Smooth muscle cell (in vitro differentiated cells): ENCODE measurements at regions not wholly inside any gene's neighbourhood (a gene's known extent, or its start where the extent isn't known, plus 50 kb on each side); places are given as distances from the start of the nearest gene placed in this dataset.

Experiments used
- DNase-seq: peaks from one replicate; lab custom pipeline; 2025; ENCODE audit not compliant: unreplicated experiment; lab: John Stamatoyannopoulos, UW
- H2AFZ ChIP-seq: fragments of 200-600 bp; sonication (generic); 2 replicates; pipeline ENCODE4 v1.6.0; 2016; ENCODE audit warnings: antibody characterized with exemption, low read depth, mild to moderate bottlenecking
- H3F3A ChIP-seq: fragments of 200-600 bp; sonication (generic); 2 replicates; pipeline ENCODE4 v1.6.0; 2017; ENCODE audit warnings: antibody characterized with exemption, low read depth
- H3K27ac ChIP-seq: fragments of 200-600 bp; sonication (generic); 2 replicates; pipeline ENCODE4 v1.5.1; 2016; ENCODE audit warnings: low read depth, mild to moderate bottlenecking
- H3K27me3 ChIP-seq: fragments of 200-600 bp; sonication (generic); 2 replicates; pipeline ENCODE4 v1.6.1; 2016; ENCODE audit warnings: low read depth, mild to moderate bottlenecking
- H3K36me3 ChIP-seq: fragments of 200-600 bp; sonication (generic); 2 replicates; pipeline ENCODE4 v1.5.1; 2016; ENCODE audit warnings: low read depth
- H3K4me1 ChIP-seq: fragments of 200-600 bp; sonication (generic); 2 replicates; pipeline ENCODE4 v1.5.1; 2016; ENCODE audit warnings: low read depth
- H3K4me2 ChIP-seq: fragments of 200-600 bp; sonication (generic); 2 replicates; pipeline ENCODE4 v1.6.0; 2016; ENCODE audit warnings: mild to moderate bottlenecking
- H3K4me3 ChIP-seq: fragments of 200-600 bp; sonication (generic); 2 replicates; pipeline ENCODE4 v1.5.1; 2016; ENCODE audit warnings: mild to moderate bottlenecking
- H3K79me2 ChIP-seq: fragments of 200-600 bp; sonication (generic); 2 replicates; pipeline ENCODE4 v1.6.0; 2016; ENCODE audit warnings: low read depth, mild to moderate bottlenecking
- H3K9ac ChIP-seq: fragments of 200-600 bp; sonication (generic); 2 replicates; pipeline ENCODE4 v1.6.0; 2016; ENCODE audit warnings: low read depth
- H3K9me3 ChIP-seq: fragments of 200-600 bp; sonication (generic); replicated peaks from 2 replicates; pipeline ENCODE4 v1.5.1; 2016; ENCODE audit warnings: low read depth
- H4K20me1 ChIP-seq: fragments of 200-600 bp; sonication (generic); 2 replicates; pipeline ENCODE4 v1.6.0; 2016; ENCODE audit warnings: low read depth
- WGBS: methylation state at CpG from one replicate; pipeline ENCODE4 v1.1.7; 2016; ENCODE audit warnings: low lambda C conversion rate; 5-methylcytosine and 5-hydroxymethylcytosine counted together
- TF ChIP-seq, protein P1 (sequence below): fragments of 200-600 bp; sonication (generic); IDR thresholded peaks from 2 replicates; pipeline ENCODE4 v1.5.1; 2017; ENCODE audit warnings: borderline replicate concordance, mild to moderate bottlenecking, antibody characterized with exemption; ENCODE audit not compliant: insufficient read depth, poor library complexity, severe bottlenecking

DNA sequence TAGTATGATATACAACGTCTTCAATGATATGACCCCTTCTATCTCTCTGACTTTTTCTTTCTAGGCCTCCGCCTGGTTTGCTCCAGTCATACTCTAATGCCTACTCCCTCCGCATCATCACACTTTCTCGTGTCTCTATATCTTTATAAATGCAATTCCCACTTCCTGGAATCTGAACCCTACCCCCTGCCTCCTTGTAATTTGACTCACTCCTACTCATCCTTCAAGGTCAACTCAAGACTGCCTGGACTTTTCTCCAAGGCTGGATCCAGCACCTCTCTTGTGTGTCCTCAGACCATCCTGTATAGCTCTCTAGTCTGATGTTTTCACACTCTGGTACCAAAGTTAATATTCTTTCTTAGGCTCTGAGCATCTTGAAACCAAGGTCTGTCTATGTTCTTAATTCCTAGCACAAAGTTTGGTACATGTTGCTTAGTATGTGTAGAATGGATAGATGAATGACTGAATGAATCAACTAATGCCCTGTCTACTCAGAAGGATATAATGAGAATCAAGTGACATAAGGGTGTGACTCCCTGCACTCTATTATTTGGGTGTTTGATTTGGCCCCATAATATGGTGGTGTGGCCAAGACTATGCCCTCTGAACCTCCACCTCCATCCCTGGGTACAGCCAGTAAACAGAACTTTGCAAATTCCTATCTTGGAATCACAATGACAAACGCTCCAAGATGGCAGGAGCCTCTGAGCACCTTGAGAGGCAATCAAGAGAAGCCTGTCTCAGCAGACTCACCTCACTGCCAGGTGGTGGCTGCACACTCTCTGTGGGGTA lies 74.3 kb upstream of the SERP2 start:
- Histone ChIP-seq H4K20me1 (no peaks in the 10 kb centered on the region), H2AFZ (no peak overlapping the region), H3K4me3 (no peak overlapping the region), H3K27ac (no peak overlapping the region), H3K4me2 (no peak overlapping the region), H3K36me3 (no peaks in the 10 kb centered on the region), H3K9ac (no peak overlapping the region), H3K79me2 (no peaks in the 10 kb centered on the region), H3K27me3 (no peaks in the 10 kb centered on the region), H3K9me3 (no peaks in the 10 kb centered on the region), H3K4me1 (peaks cover 5% of the 10 kb centered on the region), H3F3A (peaks cover 17% of the 10 kb centered on the region)
- TF ChIP-seq, protein P1, sequence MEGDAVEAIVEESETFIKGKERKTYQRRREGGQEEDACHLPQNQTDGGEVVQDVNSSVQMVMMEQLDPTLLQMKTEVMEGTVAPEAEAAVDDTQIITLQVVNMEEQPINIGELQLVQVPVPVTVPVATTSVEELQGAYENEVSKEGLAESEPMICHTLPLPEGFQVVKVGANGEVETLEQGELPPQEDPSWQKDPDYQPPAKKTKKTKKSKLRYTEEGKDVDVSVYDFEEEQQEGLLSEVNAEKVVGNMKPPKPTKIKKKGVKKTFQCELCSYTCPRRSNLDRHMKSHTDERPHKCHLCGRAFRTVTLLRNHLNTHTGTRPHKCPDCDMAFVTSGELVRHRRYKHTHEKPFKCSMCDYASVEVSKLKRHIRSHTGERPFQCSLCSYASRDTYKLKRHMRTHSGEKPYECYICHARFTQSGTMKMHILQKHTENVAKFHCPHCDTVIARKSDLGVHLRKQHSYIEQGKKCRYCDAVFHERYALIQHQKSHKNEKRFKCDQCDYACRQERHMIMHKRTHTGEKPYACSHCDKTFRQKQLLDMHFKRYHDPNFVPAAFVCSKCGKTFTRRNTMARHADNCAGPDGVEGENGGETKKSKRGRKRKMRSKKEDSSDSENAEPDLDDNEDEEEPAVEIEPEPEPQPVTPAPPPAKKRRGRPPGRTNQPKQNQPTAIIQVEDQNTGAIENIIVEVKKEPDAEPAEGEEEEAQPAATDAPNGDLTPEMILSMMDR: no peak
- DNase-seq: no peak
- 82% methylated on average over 5 of the region's 5 CpGs for WGBS

GRCh38 chr13:44300895-44301638 lies 72.6 kb upstream of the SERP2 start:
- no peak for DNase-seq
- no peak overlapping the region for H2AFZ ChIP-seq
- H3K4me3 ChIP-seq: no peak overlapping the region
- H3K27ac ChIP-seq: no peak overlapping the region
- H3K79me2 ChIP-seq: no peaks in the 10 kb centered on the region
- H3F3A ChIP-seq: peaks cover 17% of the 10 kb centered on the region
- H3K36me3 ChIP-seq: no peaks in the 10 kb centered on the region
- no peaks in the 10 kb centered on the region for H3K27me3 ChIP-seq
- no peaks in the 10 kb centered on the region for H4K20me1 ChIP-seq
- H3K9ac ChIP-seq: no peak overlapping the region
- no peaks in the 10 kb centered on the region for H3K9me3 ChIP-seq
- WGBS: 74% methylated on average over 9 of the region's 9 CpGs
- peaks cover 17% of the 10 kb centered on the region for H3K4me1 ChIP-seq
- H3K4me2 ChIP-seq: no peak overlapping the region
- TF ChIP-seq, protein P1: no peak

DNA sequence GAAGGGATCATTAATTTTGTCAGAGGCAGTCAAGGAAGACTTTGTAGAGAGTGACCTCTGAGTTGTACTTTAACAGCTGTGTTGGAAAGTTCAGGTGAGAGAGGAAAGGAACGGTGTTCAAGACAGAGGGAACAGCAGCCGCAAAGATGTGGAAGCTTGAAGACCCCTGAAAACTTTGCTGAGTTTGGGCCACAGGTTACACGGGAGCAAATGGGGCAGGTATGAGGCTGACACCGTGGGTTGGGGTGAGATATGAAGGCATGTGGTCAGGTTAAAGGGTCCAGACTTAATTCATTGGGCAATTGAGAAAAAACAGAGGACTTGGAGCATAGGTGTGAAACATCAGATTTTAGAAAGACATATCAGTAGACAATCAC lies 72.0 kb upstream of the SERP2 start:
- Histone ChIP-seq H3K4me1 (peaks cover 23% of the 10 kb centered on the region), H3K9me3 (no peaks in the 10 kb centered on the region), H3F3A (peaks cover 18% of the 10 kb centered on the region), H3K27me3 (no peaks in the 10 kb centered on the region), H3K79me2 (no peaks in the 10 kb centered on the region), H3K27ac (no peak overlapping the region), H3K4me3 (no peak overlapping the region), H3K9ac (no peak overlapping the region), H3K4me2 (no peak overlapping the region), H3K36me3 (no peaks in the 10 kb centered on the region), H4K20me1 (no peaks in the 10 kb centered on the region), H2AFZ (no peak overlapping the region)
- no peak for DNase-seq
- WGBS: 84% methylated on average over 4 of the region's 4 CpGs
- TF ChIP-seq, protein P1: no peak
